ENCODE measurements at regions not wholly inside any gene's neighbourhood (a gene's known extent, or its start where the extent isn't known, plus 50 kb on each side); places are given as distances from the start of the nearest gene placed in this dataset.

DNA sequence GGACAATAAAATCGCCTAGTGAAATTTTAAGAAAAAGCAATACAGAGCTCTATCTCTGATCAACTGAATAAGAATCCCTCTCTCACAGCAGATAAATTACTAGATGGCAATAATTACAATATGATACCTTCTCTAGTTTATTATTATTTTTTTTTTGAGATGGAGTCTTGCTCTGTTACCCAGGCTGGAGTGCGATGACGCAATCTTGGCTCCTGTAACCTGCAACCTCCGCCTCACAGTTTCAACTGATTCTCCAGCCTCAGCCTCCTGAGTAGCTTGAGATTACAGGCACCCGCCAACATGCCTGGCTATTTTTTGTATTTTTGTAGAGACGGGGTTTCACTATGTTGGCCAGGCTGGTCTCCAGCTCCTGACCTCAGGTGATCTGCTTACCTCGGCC, 129.3 kb upstream of the PTCHD4 start:
- DNase-seq (ENCODE audit: low read depth, low spot score) = no peak
- H3K27ac ChIP-seq (ENCODE audit: low read depth, low read length) = no peak overlapping the region

More for the DNA sequence above, 129.3 kb upstream of the PTCHD4 start:
- POLR2A ChIA-PET = no interaction called here
- BruUV-seq (replicated peaks) = no TSS peak
- H4K20me1 ChIP-seq (ENCODE audit: insufficient read depth) = no peaks in the 10 kb centered on the region
- H3K4me1 ChIP-seq (ENCODE audit: control insufficient read depth in 1 of 2, insufficient read depth in 2 of 2, low read length in 2 of 2) = no peaks in the 10 kb centered on the region
- no peaks in the 10 kb centered on the region for H3K36me3 ChIP-seq (ENCODE audit: control insufficient read depth in 1 of 2, insufficient read depth in 2 of 2, low read length in 2 of 2)
- ATAC-seq = no peak
- H3K79me2 ChIP-seq (ENCODE audit: insufficient read depth, low read length) = no peaks in the 10 kb centered on the region
- no peak overlapping the region for H3K4me2 ChIP-seq (ENCODE audit: low read length)
- TF ChIP-seq EZH2phosphoT487 (IDR thresholded peaks at IDR 0.05; ENCODE audit: borderline replicate concordance) (no peak), ZNF274 (IDR thresholded peaks at IDR 0.05; ENCODE audit: low read depth, low read length) (no peak), SP1 (IDR thresholded peaks at IDR 0.05; ENCODE audit: low read depth) (no peak), SIN3A (IDR thresholded peaks at IDR 0.05; ENCODE audit: low read depth) (no peak), SRF (IDR thresholded peaks at IDR 0.05; ENCODE audit: low read depth) (no peak), ELF1 (IDR thresholded peaks at IDR 0.05; ENCODE audit: borderline replicate concordance, low read depth) (no peak), POLR2A (IDR thresholded peaks at IDR 0.05; ENCODE audit: borderline replicate concordance, extremely low read depth, insufficient read depth, insufficient read length) (no peak), EGR1 (IDR thresholded peaks at IDR 0.05; ENCODE audit: low read depth) (no peak), FOSL1 (IDR thresholded peaks at IDR 0.05; ENCODE audit: low read depth) (no peak), RAD21 (IDR thresholded peaks at IDR 0.05; ENCODE audit: low read depth) (no peak), EZH2 (IDR thresholded peaks at IDR 0.05) (no peak)
- TF ChIP-seq, protein P1, sequence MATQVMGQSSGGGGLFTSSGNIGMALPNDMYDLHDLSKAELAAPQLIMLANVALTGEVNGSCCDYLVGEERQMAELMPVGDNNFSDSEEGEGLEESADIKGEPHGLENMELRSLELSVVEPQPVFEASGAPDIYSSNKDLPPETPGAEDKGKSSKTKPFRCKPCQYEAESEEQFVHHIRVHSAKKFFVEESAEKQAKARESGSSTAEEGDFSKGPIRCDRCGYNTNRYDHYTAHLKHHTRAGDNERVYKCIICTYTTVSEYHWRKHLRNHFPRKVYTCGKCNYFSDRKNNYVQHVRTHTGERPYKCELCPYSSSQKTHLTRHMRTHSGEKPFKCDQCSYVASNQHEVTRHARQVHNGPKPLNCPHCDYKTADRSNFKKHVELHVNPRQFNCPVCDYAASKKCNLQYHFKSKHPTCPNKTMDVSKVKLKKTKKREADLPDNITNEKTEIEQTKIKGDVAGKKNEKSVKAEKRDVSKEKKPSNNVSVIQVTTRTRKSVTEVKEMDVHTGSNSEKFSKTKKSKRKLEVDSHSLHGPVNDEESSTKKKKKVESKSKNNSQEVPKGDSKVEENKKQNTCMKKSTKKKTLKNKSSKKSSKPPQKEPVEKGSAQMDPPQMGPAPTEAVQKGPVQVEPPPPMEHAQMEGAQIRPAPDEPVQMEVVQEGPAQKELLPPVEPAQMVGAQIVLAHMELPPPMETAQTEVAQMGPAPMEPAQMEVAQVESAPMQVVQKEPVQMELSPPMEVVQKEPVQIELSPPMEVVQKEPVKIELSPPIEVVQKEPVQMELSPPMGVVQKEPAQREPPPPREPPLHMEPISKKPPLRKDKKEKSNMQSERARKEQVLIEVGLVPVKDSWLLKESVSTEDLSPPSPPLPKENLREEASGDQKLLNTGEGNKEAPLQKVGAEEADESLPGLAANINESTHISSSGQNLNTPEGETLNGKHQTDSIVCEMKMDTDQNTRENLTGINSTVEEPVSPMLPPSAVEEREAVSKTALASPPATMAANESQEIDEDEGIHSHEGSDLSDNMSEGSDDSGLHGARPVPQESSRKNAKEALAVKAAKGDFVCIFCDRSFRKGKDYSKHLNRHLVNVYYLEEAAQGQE (IDR thresholded peaks at IDR 0.05; ENCODE audit: low read depth) = no peak
- TF ChIP-seq, protein P2, sequence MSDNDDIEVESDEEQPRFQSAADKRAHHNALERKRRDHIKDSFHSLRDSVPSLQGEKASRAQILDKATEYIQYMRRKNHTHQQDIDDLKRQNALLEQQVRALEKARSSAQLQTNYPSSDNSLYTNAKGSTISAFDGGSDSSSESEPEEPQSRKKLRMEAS (IDR thresholded peaks at IDR 0.05) = no peak
- TF ChIP-seq, protein P3, sequence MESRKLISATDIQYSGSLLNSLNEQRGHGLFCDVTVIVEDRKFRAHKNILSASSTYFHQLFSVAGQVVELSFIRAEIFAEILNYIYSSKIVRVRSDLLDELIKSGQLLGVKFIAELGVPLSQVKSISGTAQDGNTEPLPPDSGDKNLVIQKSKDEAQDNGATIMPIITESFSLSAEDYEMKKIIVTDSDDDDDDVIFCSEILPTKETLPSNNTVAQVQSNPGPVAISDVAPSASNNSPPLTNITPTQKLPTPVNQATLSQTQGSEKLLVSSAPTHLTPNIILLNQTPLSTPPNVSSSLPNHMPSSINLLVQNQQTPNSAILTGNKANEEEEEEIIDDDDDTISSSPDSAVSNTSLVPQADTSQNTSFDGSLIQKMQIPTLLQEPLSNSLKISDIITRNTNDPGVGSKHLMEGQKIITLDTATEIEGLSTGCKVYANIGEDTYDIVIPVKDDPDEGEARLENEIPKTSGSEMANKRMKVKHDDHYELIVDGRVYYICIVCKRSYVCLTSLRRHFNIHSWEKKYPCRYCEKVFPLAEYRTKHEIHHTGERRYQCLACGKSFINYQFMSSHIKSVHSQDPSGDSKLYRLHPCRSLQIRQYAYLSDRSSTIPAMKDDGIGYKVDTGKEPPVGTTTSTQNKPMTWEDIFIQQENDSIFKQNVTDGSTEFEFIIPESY (IDR thresholded peaks at IDR 0.05; ENCODE audit: extremely low read depth, insufficient replicate concordance, low read length) = no peak
- intact Hi-C loops (cut with micrococcal nuclease) = no loop called here
- RAD21 ChIA-PET (ENCODE audit: low non-redundant PET in 1 of 2, low total read pairs in 2 of 2, uncharacterized antibody in 2 of 2, unreplicated experiment in 2 of 2) = no interaction called here
- H3K27me3 ChIP-seq (ENCODE audit: insufficient read depth, low read length) = no peaks in the 10 kb centered on the region
- H3K9me2 ChIP-seq (ENCODE audit: insufficient read depth) = no peaks in the 10 kb centered on the region
- no peak overlapping the region for H3K9ac ChIP-seq (ENCODE audit: low read length)
- H3K9me3 ChIP-seq (ENCODE audit: control insufficient read depth in 1 of 2, insufficient read depth in 1 of 2, low read depth in 1 of 2, low read length in 2 of 2) = no peaks in the 10 kb centered on the region
- CTCF ChIA-PET = no interaction called here
- H2AFZ ChIP-seq (ENCODE audit: low read depth, low read length, poor library complexity, severe bottlenecking) = no peak overlapping the region
- no peak overlapping the region for H3K4me3 ChIP-seq (replicated peaks in 1 of 2; ENCODE audit: low read depth in 1 of 2, low read length in 2 of 2)
